ENCODE measurements at regions not wholly inside any gene's neighbourhood (a gene's known extent, or its start where the extent isn't known, plus 50 kb on each side); places are given as distances from the start of the nearest gene placed in this dataset.
A peak's percentile ranks its signal among the peaks of the same experiment; 100 is the strongest.

DNA sequence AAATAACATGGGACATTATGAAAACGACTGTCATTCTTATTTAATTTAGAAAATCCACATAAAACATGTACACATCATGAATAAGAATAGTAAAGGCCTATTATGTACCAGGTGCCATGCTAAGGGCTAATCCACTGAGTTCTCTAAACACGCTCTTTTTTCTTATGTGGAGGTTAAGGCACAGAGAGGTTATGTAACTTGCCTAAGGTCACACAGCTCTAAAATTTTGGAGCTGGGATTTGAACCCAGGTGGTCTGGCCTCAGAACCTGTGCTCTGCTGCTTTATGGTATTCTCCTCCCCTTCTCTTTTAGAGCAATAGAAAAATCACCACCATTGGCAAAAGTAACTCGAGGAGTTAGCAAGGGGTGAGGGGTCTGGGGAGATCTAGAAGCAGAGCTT is 156.9 kb upstream of the ZNF536 start:
- no peak for DNase-seq (ENCODE audit: insufficient read length, low spot score)
- no peak for FAIRE-seq
- no peak for TF ChIP-seq POLR2A (IDR thresholded peaks at IDR 0.05; ENCODE audit: low read depth, low read length)

DNA sequence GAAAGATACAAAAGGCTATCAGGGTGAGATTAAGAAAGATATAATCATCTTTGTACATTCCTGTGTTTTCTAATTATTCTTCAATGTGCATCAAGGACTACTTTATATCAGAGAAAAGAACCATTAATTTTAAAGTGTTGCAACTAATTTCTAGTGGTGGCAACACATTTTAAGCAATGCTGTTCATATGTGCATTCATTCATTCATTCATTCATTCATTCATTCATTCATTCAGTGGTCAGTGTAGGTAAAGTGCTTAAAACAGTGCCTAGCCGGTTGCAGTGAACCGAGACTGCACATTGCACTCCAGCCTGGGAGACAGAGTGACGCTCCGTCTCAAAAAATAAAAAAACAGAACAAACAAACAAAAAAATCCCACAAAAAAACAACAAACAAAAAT is 155.7 kb upstream of the ZNF536 start:
- FAIRE-seq (no peak), DNase-seq (ENCODE audit: insufficient read length, low spot score) (no peak)
- no peak for TF ChIP-seq POLR2A (IDR thresholded peaks at IDR 0.05; ENCODE audit: low read depth, low read length)

DNA sequence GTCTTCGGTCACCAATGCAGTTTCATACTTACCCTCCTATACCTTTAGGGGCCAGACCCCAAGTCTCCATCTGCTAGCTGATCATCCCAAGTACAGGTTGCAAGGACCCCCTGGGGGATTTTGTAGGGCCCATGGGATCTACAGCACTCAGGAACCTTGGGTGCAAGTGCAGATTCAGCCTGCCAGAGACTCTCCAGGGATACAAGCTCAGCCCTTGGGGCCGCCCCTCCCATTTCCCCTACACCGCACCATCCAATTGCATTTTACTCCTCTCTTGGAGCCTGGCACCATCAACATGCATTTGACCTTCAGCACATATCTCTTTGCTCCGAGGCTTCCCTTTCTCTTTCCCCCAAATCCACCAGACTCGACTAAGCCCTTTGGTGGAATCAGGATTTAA is 154.7 kb upstream of the ZNF536 start:
- no peak for FAIRE-seq
- no peak for DNase-seq (ENCODE audit: insufficient read length, low spot score)
- TF ChIP-seq POLR2A (IDR thresholded peaks at IDR 0.05; ENCODE audit: low read depth, low read length) = no peak

DNA sequence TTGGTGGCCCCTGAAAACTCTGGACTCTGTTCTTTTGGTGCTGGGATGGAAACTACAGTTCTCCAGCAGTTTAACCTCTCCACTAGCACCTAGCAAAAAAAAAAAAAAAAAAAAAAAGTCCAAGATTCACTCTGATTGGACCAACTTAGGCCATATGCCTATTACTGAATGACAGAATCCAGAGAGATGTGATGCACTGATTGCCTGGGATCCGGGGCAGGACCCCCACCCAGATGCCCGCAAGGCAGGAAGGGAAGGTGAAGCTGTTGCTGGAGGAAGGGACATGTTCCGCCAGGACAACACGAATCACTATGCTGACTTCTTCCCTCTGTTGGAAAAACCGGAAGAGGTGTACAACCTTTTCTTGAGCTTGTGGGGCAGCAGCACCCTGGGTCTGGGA is 152.5 kb upstream of the ZNF536 start:
- TF ChIP-seq POLR2A (IDR thresholded peaks at IDR 0.05; ENCODE audit: low read depth, low read length) = no peak
- FAIRE-seq = no peak
- no peak for DNase-seq (ENCODE audit: insufficient read length, low spot score)

DNA sequence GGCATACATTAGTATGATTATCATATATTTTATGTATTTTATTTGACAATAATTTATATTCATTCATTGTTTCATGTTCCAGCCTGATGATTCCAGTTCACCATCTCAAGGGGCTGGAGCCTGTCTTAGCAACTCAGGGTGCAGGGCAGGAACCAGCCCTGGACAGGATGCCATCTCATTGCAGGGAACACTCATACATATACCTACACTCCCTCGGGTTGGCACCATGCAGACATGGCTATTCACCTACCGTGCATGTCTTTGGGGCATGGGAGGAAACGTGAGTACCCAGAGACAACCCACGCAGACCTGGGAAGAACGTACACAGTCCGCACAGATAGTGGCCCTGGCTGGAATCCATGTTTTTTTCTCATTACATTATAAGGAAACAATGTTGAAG is 151.0 kb upstream of the ZNF536 start:
- no peak for FAIRE-seq

DNA sequence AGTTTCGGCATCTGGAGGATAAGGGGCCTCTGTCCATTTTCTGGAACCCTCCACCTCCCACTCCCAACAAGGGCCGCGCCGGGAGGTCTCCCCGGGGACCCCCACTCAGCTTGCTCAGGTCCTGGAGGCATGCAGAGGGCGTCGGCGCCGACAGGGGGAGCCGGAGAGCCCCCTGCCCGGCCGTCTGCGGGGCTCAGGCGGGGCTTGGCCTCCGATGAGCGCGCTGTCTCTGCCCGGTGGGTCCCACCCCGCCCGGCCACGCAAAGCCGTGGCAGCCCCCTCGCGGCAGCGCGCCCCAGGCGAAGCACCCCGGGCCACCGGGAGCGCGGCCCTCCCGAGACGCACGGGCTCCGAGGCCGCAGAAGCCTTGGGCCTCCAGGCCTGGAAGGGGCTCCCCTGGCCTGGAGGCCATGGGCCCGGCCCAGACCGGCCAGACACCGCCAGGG is 149.7 kb upstream of the ZNF536 start:
- FAIRE-seq = no peak
- no peak for DNase-seq (ENCODE audit: insufficient read length, low spot score)
- no peak for TF ChIP-seq POLR2A (IDR thresholded peaks at IDR 0.05; ENCODE audit: low read depth, low read length)

More for the DNA sequence above, 151.0 kb upstream of the ZNF536 start:
- DNase-seq (ENCODE audit: insufficient read length, low spot score) = no peak
- no peak for TF ChIP-seq POLR2A (IDR thresholded peaks at IDR 0.05; ENCODE audit: low read depth, low read length)

DNA sequence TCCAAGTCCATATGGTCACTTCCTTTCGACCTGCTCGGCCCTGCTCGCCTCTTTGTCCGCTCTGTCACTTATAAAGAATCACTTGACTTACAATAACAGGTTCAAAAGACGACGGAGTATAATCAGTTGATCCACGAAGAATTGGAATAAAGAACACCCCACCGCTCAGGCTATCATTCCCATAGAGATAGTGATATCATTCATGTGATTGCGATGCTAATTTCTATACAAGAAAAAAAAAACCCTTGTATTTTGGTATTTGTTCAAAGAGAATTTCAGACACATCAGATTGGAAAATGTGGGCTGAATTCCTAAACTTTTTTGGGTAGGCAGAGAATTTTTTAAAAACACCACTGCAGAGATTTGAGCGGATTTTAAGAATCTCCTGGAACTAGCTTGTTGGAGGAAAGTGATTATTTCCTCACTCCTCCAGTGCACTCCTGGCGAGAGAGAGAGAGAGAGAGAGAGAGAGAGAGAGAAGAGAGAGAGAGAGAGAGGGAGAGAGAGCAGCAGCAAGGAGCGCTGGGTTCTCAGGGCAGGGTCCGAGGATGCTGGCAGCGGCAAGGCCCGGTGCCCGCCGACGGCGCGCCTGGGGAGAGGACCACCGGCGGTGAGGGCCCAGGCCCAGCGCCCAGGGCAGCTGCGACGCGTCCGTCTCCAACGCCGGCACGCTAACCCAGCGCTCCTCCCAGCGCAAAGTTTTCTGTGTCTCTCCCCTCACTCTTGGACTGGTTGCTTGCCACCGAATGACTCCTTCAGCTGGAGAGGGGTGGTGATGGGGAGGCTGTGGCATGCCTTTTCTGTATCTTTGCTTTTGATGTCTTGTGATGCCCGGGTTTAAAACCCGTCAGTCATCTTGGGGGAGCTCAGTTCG is 149.0 kb upstream of the ZNF536 start:
- DNase-seq (ENCODE audit: insufficient read length, low spot score) (no peak), FAIRE-seq (no peak)
- no peak for TF ChIP-seq POLR2A (IDR thresholded peaks at IDR 0.05; ENCODE audit: low read depth, low read length)

DNA sequence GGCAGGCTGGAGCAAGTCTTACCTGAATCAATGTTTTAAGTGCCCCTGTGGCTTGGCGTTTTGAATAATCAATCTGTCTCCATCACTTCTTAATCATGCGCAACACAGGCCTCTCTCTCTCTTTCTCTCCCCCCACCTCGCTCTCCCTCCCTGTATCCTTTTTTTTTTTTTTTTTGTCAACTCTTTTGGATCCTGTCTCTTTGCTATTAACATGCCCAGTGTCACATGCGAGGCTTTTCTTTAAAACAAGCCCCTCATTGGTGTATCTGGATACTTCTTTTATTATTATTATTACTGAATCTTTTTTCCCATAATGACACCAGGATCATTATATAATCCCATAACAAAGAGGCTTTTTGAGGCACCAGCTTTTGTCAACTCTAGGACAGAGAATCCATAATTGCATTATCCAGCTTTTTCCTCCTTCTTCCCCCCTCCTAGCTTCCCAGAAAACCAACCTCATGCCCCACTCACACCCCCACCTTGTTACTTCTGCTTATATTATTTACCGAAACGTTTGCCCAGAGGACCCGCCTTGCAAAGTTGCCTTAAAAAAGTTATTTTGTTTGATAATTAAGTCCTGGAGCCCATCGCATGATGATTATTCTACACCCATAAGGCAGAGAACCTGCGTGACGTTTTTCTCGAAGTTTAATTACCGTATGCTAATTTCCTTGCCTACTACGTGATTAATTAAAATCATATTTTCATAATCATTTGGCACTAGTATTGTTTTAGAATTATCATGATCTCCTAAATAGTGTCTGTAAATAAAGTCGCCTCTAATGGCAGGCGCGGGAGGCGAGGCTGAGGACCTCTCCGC is 148.1 kb upstream of the ZNF536 start:
- FAIRE-seq = no peak
- DNase-seq (ENCODE audit: insufficient read length, low spot score) = no peak
- TF ChIP-seq POLR2A (IDR thresholded peaks at IDR 0.05; ENCODE audit: low read depth, low read length) = no peak

DNA sequence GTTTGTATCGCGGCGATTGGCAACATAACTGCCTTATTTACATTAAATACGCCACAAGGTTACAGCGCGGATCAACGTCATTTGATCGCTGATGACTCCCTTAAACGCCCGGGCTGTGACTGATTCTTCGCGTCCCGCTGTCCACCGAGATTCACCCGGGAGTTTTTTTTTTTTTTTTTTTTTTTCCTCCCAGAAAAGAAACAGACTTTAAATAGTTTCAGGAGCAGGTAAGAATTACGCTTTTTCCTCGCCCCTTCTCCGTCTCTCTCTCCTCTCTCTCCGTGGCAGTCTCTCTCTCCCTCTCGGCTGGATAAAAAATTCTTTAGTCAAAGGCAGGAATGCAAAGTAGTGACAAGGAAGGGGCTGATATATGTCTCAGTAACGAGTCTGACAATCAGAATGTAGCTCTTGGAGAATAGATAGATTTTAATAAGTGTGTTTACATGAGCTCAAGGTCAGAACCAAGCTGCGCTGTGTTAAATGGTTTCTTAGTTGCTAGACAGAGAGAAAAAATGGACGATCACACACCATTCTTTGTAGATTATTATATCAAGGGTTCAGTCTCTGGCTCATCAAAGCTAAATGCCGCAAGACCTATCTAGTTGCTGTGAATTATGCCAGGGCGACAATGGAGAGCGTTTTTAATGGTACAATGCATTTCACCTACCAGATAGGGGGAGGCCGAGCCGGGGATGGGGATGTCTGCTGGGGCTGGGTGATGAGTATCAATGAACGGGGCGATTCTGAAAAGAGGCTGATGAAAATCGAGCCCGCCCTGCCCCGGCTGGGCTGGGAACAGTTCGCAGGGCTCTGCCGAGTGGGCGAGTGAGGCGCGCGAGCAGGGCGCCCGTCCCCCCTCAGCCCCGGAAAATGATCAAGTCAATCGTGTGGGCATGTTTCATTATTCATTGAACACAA is 147.2 kb upstream of the ZNF536 start:
- no peak for TF ChIP-seq POLR2A (IDR thresholded peaks at IDR 0.05; ENCODE audit: low read depth, low read length)
- no peak for DNase-seq (ENCODE audit: insufficient read length, low spot score)
- FAIRE-seq = no peak

DNA sequence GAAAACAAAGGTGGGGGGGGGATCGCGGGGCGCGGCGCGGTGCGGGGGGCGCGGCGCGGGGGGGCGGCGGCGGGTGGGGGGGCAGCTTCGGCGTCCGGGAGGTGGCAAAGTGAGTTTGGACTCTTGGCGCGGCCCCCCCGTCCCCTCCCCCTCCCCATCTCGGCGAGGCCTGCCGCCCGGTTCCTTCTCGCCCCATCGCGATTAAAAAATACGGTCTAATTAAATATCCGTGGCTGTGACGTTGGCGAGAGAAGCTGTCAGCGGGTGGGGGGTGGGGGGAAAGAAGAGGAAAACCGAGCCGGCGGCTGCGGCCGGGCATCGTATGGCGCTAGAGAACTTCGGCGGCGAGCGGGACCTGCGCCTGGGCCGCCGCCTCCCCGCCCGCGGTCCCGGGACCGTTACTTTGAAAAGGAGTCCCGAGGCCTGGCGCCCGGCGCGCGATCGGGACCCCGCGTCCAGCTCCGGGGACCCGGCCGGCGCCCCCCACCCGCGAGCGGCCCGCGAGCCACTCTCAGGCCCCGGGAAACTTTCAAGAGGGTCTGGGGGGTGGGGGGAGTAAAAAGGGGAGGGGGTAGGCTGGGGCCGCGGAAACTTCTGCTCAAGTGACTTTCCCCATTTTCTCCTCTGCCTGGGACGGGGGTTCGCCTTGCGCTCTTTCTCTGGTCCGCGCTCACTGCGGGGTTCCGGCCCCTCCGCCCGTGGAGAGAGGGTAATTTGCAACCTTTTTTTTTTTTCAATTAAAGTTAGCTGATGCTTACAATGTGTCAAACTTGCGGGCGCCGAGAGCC is 146.3 kb upstream of the ZNF536 start:
- TF ChIP-seq POLR2A (IDR thresholded peaks at IDR 0.05; ENCODE audit: low read depth, low read length) = no peak
- DNase-seq (ENCODE audit: insufficient read length, low spot score) = no peak
- no peak for FAIRE-seq

DNA sequence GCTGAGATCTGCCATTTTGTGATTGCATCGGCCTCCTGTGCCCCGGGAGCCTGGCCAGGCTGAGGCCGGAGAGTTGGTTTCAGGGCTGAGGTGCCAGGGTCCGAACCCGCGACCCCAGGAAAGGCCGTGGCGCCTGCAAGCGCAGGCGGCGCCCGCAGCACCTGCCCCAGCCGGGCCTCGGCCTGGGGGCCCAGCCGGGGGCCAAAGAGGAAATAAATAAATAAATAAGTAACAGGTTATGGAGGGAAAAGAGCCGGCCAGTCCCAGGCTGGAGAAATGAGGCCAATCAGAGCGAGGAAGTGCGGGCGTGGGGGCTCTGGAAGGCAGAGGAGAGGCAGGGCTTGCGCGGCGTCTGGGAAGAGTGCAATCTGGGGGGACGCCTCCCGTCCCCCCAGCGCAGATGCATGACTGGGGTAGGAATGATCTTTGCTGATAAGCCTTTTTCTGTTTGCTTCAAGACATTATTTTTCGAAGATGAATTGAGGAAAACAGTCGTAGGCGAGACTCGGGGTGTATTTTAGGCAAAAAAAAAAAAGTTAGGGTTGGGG is 145.6 kb upstream of the ZNF536 start:
- DNase-seq (ENCODE audit: insufficient read length, low spot score) (no peak), FAIRE-seq (no peak)
- no peak for TF ChIP-seq POLR2A (IDR thresholded peaks at IDR 0.05; ENCODE audit: low read depth, low read length)

DNA sequence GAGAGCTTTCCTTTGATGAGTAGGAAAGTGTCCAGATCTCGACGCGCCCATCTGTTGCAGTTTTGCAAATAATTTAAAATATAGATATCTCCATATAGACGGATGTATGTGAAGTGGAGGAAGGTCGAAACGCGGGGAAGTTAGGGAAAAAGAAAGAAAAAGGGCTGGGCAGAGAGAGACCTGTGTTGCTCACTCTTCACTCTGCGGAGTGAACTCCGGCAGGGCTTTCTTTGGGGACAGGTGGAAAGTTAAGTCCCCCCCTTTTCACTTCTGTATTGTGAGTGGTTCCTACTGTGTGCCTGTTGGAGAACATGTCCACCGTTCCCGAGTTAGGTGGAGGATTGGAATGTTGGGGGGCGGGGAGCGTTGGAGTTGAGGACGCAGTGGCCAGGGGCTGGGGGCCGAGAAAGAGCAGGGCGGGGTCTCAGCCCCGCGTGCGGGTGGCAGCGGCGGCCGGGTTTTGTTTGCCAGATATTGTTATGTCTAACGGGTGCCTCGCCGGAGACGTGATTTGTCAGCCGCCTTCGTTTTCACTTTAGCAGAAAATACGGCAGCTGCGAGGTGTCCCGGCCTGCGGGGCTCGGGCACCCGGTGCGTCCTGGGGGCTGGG is 145.1 kb upstream of the ZNF536 start:
- DNase-seq (ENCODE audit: insufficient read length, low spot score) (peak; percentile 47), FAIRE-seq (no peak)
- TF ChIP-seq POLR2A (IDR thresholded peaks at IDR 0.05; ENCODE audit: low read depth, low read length) = no peak
